ENCODE measurements at regions not wholly inside any gene's neighbourhood (a gene's known extent, or its start where the extent isn't known, plus 50 kb on each side); places are given as distances from the start of the nearest gene placed in this dataset.
"Not testable (repeated sequence)": the region's sequence is repeated elsewhere in the genome, so short reads cannot be mapped to it uniquely, and the experiment has no call there.

DNA sequence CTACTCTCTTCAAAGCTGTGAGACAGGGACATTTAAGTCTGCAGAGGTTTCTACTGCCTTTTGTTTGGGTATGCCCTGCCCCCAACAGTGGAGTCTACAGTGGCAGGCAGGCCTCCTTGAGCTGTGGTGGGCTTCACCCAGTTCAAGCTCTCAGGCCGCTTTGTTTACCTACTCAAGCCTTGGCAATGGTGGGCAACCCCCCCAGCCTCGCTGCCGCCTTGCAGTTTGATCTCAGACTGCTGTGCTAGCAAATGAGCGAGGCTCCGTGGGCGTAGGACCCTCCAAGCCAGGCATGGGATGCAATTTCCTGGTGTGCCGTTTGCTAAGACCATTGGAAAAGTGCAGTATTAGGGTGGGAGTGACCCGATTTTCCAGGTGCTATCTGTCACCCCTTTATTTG is 310.5 kb upstream of the CFAP20DC start:
- H3K27me3 ChIP-seq (ENCODE audit: control insufficient read depth in 3 of 3, insufficient read depth in 3 of 3, low read length in 3 of 3); H3K27ac ChIP-seq (ENCODE audit: low read depth, low read length); H3K36me3 ChIP-seq (ENCODE audit: control insufficient read depth in 3 of 3, insufficient read depth in 3 of 3, low read length in 3 of 3); H3K9ac ChIP-seq (ENCODE audit: low read depth in 1 of 3, low read length in 3 of 3); H3K9me3 ChIP-seq (ENCODE audit: control insufficient read depth in 3 of 3, low read length in 3 of 3); H3K4me3 ChIP-seq (ENCODE audit: low read length in 3 of 3); H3K4me1 ChIP-seq (ENCODE audit: control insufficient read depth in 3 of 3, insufficient read depth in 3 of 3, low read length in 3 of 3): not testable (repeated sequence)

DNA sequence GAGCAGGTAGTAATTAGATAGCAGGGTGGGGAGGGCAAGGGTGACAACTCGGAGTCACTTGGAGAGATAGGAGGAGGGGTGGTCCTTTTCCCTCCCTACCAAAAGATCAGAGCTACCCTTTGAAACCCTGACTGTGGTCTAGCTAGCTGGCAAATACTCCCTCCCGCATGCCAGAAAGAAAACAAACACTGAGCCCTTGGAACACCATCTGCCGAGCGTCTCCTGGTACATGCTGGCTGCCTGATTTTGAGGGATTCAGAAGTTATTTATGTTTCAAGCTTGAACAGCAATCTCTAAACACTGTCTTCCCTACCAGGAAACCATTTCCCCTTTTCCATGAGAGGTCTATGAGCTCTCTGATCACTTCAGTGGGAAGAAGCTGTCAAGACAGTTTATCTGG is 291.6 kb upstream of the CFAP20DC start:
- H3K4me1 ChIP-seq (ENCODE audit: control insufficient read depth in 3 of 3, insufficient read depth in 3 of 3, low read length in 3 of 3): no peaks in the 10 kb centered on the region
- H3K4me3 ChIP-seq (ENCODE audit: low read length in 3 of 3): no peak overlapping the region

DNA sequence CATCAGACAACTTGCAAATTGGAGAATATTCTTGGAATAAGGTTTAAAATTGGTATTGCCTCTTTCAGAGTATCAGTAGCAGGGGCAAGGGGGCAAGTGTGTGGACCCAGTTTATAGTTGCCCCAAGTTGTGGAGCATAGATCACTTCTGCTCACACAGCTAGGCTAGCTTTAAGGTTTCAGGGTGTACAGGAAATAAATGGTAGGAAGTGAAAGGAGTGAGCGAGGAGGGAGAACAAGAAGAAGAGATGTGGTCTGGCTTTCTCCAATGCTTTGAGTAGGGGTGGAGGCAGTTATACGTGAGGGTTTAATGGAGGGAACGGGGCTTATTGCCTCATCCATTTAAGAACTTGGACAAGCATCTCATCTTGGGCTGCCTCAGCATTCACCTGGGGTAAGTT is 290.0 kb upstream of the CFAP20DC start:
- no peaks in the 10 kb centered on the region for H3K27me3 ChIP-seq (ENCODE audit: control insufficient read depth in 3 of 3, insufficient read depth in 3 of 3, low read length in 3 of 3)
- no peak overlapping the region for H3K4me3 ChIP-seq (ENCODE audit: low read length in 3 of 3)
- no peak overlapping the region for H3K27ac ChIP-seq (ENCODE audit: low read depth, low read length)
- H3K9ac ChIP-seq (ENCODE audit: low read depth in 1 of 3, low read length in 3 of 3): no peak overlapping the region
- no peaks in the 10 kb centered on the region for H3K4me1 ChIP-seq (ENCODE audit: control insufficient read depth in 3 of 3, insufficient read depth in 3 of 3, low read length in 3 of 3)
- H3K36me3 ChIP-seq (ENCODE audit: control insufficient read depth in 3 of 3, insufficient read depth in 3 of 3, low read length in 3 of 3): no peaks in the 10 kb centered on the region
- no peaks in the 10 kb centered on the region for H3K9me3 ChIP-seq (ENCODE audit: control insufficient read depth in 3 of 3, low read length in 3 of 3)

More for the DNA sequence above, 291.6 kb upstream of the CFAP20DC start:
- H3K9ac ChIP-seq (ENCODE audit: low read depth in 1 of 3, low read length in 3 of 3): no peak overlapping the region
- H3K27ac ChIP-seq (ENCODE audit: low read depth, low read length): no peak overlapping the region
- H3K27me3 ChIP-seq (ENCODE audit: control insufficient read depth in 3 of 3, insufficient read depth in 3 of 3, low read length in 3 of 3): no peaks in the 10 kb centered on the region
- no peaks in the 10 kb centered on the region for H3K9me3 ChIP-seq (ENCODE audit: control insufficient read depth in 3 of 3, low read length in 3 of 3)
- H3K36me3 ChIP-seq (ENCODE audit: control insufficient read depth in 3 of 3, insufficient read depth in 3 of 3, low read length in 3 of 3): no peaks in the 10 kb centered on the region

- no peaks in the 10 kb centered on the region for H3K4me1 ChIP-seq (ENCODE audit: control insufficient read depth in 3 of 3, insufficient read depth in 3 of 3, low read length in 3 of 3)
- H3K9me3 ChIP-seq (ENCODE audit: control insufficient read depth in 3 of 3, low read length in 3 of 3): no peaks in the 10 kb centered on the region
- no peak overlapping the region for H3K9ac ChIP-seq (ENCODE audit: low read depth in 1 of 3, low read length in 3 of 3)
- no peaks in the 10 kb centered on the region for H3K27me3 ChIP-seq (ENCODE audit: control insufficient read depth in 3 of 3, insufficient read depth in 3 of 3, low read length in 3 of 3)
- no peak overlapping the region for H3K27ac ChIP-seq (ENCODE audit: low read depth, low read length)
- no peaks in the 10 kb centered on the region for H3K36me3 ChIP-seq (ENCODE audit: control insufficient read depth in 3 of 3, insufficient read depth in 3 of 3, low read length in 3 of 3)
- no peak overlapping the region for H3K4me3 ChIP-seq (ENCODE audit: low read length in 3 of 3)
Observed at GRCh38 chr3:59338934-59339333, 289.1 kb upstream of the CFAP20DC start.

DNA sequence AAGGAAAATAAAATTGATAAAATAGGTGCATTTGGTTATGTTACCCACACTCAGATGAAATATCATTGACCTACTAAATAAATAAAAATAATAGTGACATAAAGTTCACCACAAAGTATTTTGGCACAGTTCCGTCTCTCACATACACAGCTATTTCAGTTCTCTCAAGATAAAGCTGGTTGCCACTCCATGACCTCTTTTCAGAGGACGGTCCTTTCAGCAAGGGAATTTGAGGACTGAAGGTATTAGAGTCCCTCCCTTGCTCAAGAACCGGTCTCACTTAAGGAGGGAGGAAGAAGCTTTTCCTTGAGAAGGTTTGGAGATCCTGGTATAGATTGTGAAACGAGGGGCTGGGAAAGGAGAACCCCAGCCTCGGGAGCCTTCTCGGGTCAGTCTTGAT is 285.5 kb upstream of the CFAP20DC start:
- Histone ChIP-seq H3K9ac (ENCODE audit: low read depth in 1 of 3, low read length in 3 of 3) (no peak overlapping the region), H3K36me3 (ENCODE audit: control insufficient read depth in 3 of 3, insufficient read depth in 3 of 3, low read length in 3 of 3) (no peaks in the 10 kb centered on the region), H3K27me3 (ENCODE audit: control insufficient read depth in 3 of 3, insufficient read depth in 3 of 3, low read length in 3 of 3) (no peaks in the 10 kb centered on the region), H3K4me3 (ENCODE audit: low read length in 3 of 3) (no peak overlapping the region), H3K27ac (ENCODE audit: low read depth, low read length) (no peak overlapping the region), H3K9me3 (ENCODE audit: control insufficient read depth in 3 of 3, low read length in 3 of 3) (no peaks in the 10 kb centered on the region), H3K4me1 (ENCODE audit: control insufficient read depth in 3 of 3, insufficient read depth in 3 of 3, low read length in 3 of 3) (no peaks in the 10 kb centered on the region)

GRCh38 chr3:59334585-59334984 is 284.8 kb upstream of the CFAP20DC start:
- H3K9ac ChIP-seq (ENCODE audit: low read depth in 1 of 3, low read length in 3 of 3): no peak overlapping the region
- H3K27ac ChIP-seq (ENCODE audit: low read depth, low read length): no peak overlapping the region
- H3K9me3 ChIP-seq (ENCODE audit: control insufficient read depth in 3 of 3, low read length in 3 of 3): no peaks in the 10 kb centered on the region
- H3K27me3 ChIP-seq (ENCODE audit: control insufficient read depth in 3 of 3, insufficient read depth in 3 of 3, low read length in 3 of 3): no peaks in the 10 kb centered on the region
- no peaks in the 10 kb centered on the region for H3K36me3 ChIP-seq (ENCODE audit: control insufficient read depth in 3 of 3, insufficient read depth in 3 of 3, low read length in 3 of 3)
- H3K4me1 ChIP-seq (ENCODE audit: control insufficient read depth in 3 of 3, insufficient read depth in 3 of 3, low read length in 3 of 3): no peaks in the 10 kb centered on the region
- no peak overlapping the region for H3K4me3 ChIP-seq (ENCODE audit: low read length in 3 of 3)

DNA sequence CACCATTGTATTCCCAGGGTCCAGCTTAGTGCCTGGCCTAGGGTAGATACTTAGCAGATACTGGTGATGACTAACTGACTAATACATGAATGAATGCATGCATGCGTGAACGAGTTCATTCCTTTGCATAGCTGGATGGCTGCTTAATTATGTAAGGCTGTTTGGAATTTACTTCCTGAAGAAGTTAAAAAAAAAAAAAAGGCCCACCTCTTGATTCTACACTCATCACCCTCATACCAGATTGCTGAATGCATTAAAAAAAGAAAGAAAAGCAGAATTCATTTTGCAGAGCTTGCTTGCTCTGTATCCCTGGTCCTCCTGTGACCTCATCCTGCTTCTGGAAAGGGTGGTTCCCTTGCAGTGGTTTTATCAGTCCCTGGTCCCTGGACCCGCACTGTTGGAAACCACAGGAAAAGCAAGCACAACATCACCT is 277.6 kb upstream of the CFAP20DC start:
- H3K36me3 ChIP-seq (ENCODE audit: control insufficient read depth in 3 of 3, insufficient read depth in 3 of 3, low read length in 3 of 3): no peaks in the 10 kb centered on the region
- no peaks in the 10 kb centered on the region for H3K9me3 ChIP-seq (ENCODE audit: control insufficient read depth in 3 of 3, low read length in 3 of 3)
- no peak overlapping the region for H3K4me3 ChIP-seq (ENCODE audit: low read length in 3 of 3)
- no peaks in the 10 kb centered on the region for H3K27me3 ChIP-seq (ENCODE audit: control insufficient read depth in 3 of 3, insufficient read depth in 3 of 3, low read length in 3 of 3)
- H3K4me1 ChIP-seq (ENCODE audit: control insufficient read depth in 3 of 3, insufficient read depth in 3 of 3, low read length in 3 of 3): no peaks in the 10 kb centered on the region
- no peak overlapping the region for H3K27ac ChIP-seq (ENCODE audit: low read depth, low read length)
- H3K9ac ChIP-seq (ENCODE audit: low read depth in 1 of 3, low read length in 3 of 3): no peak overlapping the region

- no peaks in the 10 kb centered on the region for H3K4me1 ChIP-seq (ENCODE audit: control insufficient read depth in 3 of 3, insufficient read depth in 3 of 3, low read length in 3 of 3)
- H3K9me3 ChIP-seq (ENCODE audit: control insufficient read depth in 3 of 3, low read length in 3 of 3): no peaks in the 10 kb centered on the region
- H3K4me3 ChIP-seq (ENCODE audit: low read length in 3 of 3): no peak overlapping the region
- H3K27me3 ChIP-seq (ENCODE audit: control insufficient read depth in 3 of 3, insufficient read depth in 3 of 3, low read length in 3 of 3): no peaks in the 10 kb centered on the region
- H3K36me3 ChIP-seq (ENCODE audit: control insufficient read depth in 3 of 3, insufficient read depth in 3 of 3, low read length in 3 of 3): no peaks in the 10 kb centered on the region
- H3K9ac ChIP-seq (ENCODE audit: low read depth in 1 of 3, low read length in 3 of 3): no peak overlapping the region
- no peak overlapping the region for H3K27ac ChIP-seq (ENCODE audit: low read depth, low read length)
Observed at GRCh38 chr3:59326246-59327024, 276.6 kb upstream of the CFAP20DC start.

DNA sequence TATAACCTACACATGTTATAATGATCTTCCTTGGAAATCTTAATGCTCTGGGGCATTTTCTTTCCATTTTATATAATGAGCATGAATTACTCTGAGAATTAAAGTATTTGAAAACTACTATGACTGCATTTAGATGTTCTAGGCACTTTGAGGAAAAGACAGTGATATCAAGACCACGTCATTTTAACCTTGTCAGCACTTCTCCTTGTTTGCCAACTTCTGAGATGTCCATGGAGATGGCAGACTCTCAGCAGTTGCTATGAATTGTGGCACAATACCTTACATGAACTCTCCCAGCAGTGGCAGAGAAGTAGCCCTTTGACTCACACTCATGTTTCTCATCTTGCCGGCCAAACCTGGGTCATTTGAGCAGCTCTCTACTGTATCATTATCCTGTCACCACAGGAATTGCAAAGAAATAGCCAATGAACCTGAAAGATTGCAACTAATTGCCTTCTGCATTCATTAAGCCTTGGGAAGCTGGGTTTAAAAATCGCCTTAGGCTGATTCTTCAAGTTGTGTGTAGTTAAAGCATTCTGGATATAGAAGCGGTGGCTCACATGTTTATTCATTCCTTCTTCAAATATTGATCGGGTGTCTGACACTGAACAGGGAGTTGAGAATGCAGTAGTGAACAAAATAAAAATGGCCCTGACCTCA is 272.2 kb upstream of the CFAP20DC start:
- no peaks in the 10 kb centered on the region for H3K36me3 ChIP-seq (ENCODE audit: control insufficient read depth in 3 of 3, insufficient read depth in 3 of 3, low read length in 3 of 3)
- no peaks in the 10 kb centered on the region for H3K4me1 ChIP-seq (ENCODE audit: control insufficient read depth in 3 of 3, insufficient read depth in 3 of 3, low read length in 3 of 3)
- no peaks in the 10 kb centered on the region for H3K9me3 ChIP-seq (ENCODE audit: control insufficient read depth in 3 of 3, low read length in 3 of 3)
- no peak overlapping the region for H3K4me3 ChIP-seq (ENCODE audit: low read length in 3 of 3)
- no peak overlapping the region for H3K9ac ChIP-seq (ENCODE audit: low read depth in 1 of 3, low read length in 3 of 3)
- no peaks in the 10 kb centered on the region for H3K27me3 ChIP-seq (ENCODE audit: control insufficient read depth in 3 of 3, insufficient read depth in 3 of 3, low read length in 3 of 3)
- H3K27ac ChIP-seq (ENCODE audit: low read depth, low read length): no peak overlapping the region

DNA sequence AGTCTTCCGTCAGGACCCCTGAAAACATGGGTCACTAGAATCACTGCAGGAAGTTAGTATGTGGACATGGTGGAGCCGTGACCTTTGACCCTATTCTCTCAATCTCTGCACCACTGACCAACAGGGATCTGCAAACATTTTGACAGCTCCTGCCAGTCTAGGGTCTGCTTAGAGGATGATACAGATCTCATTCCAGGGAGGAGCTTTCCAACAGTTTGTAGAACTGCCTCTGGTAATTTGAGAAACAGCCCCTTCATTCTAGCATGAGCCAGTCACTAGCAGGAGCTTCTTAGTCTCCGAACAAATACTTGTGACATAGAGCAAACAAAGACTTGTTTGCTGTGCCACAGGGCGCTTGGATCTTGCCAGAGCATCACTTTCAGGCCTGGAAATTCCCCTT is 270.3 kb upstream of the CFAP20DC start:
- Histone ChIP-seq H3K27me3 (ENCODE audit: control insufficient read depth in 3 of 3, insufficient read depth in 3 of 3, low read length in 3 of 3) (no peaks in the 10 kb centered on the region), H3K4me1 (ENCODE audit: control insufficient read depth in 3 of 3, insufficient read depth in 3 of 3, low read length in 3 of 3) (no peaks in the 10 kb centered on the region), H3K27ac (ENCODE audit: low read depth, low read length) (no peak overlapping the region), H3K4me3 (ENCODE audit: low read length in 3 of 3) (no peak overlapping the region), H3K9ac (ENCODE audit: low read depth in 1 of 3, low read length in 3 of 3) (no peak overlapping the region), H3K36me3 (ENCODE audit: control insufficient read depth in 3 of 3, insufficient read depth in 3 of 3, low read length in 3 of 3) (no peaks in the 10 kb centered on the region), H3K9me3 (ENCODE audit: control insufficient read depth in 3 of 3, low read length in 3 of 3) (no peaks in the 10 kb centered on the region)

Measured in skeletal muscle tissue (tissue), 3 donors.